GM21825 (cell line): ENCODE measurements at regions not wholly inside any gene's neighbourhood (a gene's known extent, or its start where the extent isn't known, plus 50 kb on each side); places are given as distances from the start of the nearest gene placed in this dataset.
"Not testable (repeated sequence)": the region's sequence is repeated elsewhere in the genome, so short reads cannot be mapped to it uniquely, and the experiment has no call there.

Source experiments
- ATAC-seq: cut with Tn5 transposase; IDR thresholded peaks from one replicate; pipeline ENCODE4 v1.9.1; 2021; ENCODE audit warnings: mild to moderate bottlenecking, moderate library complexity; ENCODE audit not compliant: unreplicated experiment

DNA sequence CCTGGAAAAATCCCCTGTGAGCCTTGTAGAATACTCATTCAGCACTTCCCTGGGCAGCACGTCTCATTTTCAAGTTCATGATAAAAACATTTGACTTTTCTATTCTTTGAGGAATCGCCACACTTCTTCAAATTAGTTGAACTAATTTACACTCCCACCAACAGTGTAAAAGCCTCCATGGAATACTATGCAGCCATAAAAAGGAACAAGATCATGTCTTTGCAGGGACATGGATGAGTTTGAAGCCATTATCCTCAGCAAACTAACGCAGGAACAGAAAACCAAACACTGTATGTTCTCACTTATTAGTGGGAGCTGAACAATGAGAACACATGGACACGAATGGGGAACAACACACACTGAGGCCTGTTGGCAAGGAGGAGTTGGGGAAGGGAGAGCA is 102.0 kb upstream of the HEY2 start:
- ATAC-seq: no peak

DNA sequence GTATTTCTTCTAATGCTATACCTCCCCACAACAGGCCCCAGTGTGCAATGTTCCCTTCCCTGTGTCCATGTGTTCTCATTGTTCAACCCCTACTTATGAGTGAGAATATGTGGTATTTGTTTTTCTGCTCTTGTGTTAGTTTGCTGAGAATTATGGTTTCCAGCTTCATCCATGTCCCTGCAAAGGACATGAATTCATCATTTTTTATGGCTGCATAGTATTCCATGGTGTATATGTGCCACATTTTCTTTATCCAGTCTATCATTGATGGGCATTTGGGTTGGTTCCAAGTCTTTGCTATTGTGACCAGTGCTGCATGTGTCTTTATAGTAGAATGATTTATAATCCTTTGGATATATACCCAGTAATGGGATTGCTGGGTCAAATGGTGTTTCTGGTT is 95.7 kb upstream of the HEY2 start:
- not testable (repeated sequence) for ATAC-seq

DNA sequence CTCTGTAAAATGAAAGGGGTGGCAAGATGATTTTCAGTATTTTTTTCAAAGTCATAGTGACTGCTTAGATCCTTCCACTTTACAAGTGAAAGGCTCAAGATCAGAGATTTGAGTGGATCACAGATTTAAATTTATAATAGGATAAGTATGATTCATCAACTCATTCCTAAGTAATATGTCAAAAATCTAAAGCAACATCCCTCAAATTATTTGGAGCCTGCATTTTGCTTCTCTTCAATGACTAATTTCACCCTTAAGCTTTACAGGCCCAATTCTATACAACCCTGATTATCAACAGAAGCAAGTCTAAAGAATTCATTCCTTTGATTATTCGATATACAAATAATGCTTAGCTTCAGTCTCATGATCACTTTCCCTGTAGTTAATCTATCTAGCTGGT is 93.9 kb upstream of the HEY2 start:
- no peak for ATAC-seq

DNA sequence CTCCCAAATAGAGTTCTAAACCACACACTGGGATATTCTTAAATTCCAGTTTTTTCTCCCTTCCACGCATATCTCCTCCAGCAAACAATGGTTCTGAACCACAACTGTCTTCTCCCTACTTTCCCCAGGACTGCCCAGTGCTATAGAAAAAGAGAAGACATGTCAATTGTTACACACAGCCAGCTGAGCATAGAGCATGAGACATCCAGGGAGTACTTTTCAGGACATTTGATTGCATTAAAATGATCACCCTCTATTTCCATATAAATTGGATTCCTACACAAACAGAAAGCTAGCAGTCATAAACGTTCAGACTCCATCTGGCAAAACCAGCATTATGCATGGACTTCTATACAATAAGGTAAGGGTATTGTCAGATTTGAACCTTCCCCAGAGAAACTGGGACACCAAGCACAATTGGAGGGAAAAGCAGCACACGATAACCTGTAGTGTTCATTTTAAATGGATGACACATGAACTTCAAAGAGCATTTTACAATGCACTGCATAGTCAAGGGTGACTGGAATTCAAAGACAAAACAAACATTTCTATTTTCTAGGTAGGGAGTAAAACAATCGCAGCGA is 93.1 kb upstream of the HEY2 start:
- no peak for ATAC-seq

DNA sequence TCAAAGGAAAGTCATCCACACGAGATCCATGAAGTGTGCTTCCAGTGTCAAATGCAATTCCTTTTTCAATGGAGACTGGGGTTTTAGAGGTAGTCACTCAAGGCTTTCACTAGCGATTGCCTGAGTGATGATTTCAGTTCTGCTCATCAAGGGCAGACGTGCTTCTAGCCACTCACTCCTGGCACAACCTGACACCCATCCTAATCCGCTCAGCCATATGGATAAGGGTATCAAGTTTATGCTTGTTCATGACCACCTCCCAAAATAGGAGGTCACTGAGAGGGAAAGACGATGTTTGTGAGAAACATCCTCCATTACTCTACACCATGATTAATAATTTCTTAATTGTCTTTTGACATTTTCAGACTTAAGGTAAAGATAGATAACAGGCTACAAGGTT is 91.3 kb upstream of the HEY2 start:
- no peak for ATAC-seq

DNA sequence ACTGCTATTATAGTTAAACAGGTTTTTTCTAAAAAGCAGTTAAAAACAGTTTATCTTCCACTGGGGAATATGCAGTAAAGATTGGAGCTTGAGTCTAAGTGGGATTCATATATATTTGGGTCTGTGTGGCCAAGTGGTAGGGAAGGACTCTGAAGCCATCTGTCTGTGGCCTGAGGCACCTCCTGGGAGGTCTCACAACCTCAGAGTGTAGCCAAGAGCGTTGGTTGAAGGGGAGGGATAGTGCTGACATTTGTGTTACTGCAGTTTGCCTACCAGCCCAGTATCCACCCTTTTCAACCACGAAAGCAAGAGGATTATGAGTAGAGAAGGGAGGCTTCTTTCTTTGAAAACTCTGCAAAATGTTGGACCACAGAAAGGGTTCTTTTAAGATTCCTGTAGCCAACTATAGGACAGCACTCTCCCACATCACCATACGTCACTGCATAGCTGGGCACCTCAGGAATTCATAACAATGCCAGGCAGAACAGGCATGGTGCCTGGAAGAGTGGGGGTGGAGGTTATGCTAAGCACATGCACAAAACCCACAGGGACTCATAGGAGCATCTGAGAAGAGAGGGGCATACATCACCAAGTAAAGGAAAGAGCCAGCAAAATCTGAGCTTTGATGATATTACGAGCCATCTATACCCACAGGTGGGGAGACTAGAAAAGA is 90.5 kb upstream of the HEY2 start:
- no peak for ATAC-seq

DNA sequence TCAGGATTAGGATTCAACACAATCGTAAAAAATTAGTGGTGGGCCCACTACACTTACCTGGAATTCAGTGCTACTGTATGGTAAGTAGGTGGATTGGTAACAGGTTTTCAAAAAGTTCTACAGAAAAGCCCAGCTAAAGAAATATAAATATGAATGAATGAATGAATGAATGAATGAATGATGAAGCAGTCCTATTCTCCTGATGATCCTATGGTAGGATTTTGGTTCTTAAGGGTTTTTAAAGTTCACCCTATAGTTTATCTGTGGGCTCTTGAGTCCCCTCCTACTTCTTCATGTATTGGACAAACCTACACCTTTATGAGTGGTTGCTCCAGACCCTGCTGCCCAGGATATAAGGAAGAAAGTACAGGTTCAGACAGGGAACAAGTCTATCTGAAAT is 89.5 kb upstream of the HEY2 start:
- ATAC-seq: no peak

DNA sequence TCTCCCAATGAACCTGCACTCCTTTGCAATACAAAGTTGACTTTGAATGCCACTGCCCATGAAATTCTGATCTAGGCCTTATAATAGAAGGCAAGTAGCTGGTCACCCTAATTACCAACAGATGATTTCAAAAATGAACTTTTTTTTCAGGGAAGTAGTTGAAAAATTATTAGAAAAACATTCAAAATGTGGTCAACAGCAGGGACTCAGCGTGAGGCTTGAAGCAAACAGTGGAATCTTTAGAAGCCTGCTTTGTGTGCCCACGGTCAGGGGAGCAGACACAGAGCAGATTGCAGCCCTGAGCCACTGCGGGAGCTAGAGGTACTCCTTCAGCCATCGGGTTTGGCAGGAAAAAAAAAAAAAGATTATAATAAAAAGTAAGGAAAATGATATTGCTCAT is 87.1 kb upstream of the HEY2 start:
- ATAC-seq: no peak

DNA sequence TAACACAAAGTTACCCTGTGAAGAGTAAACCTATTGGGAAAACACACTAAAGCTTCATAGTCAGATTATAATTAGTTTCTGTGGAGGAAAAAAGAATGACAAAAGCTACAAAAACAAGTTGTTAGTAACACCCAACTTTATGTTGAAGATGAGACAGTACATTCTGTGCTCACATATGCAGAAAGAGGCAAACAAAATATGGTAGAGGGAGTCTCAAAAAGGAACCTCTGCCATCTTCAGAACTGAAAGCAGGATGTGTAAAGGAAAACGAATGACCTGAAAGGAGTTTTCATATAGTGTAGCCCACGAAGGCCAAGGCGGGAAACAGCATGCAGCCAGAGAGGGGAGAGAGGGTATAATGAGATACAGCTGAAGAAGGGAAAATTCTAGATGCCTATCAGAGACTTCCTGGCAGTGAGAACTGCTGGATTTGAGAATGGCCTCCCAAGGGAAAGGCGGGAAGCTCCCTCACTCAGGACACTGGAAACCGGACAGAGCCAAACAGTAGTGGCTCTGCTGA is 84.1 kb upstream of the HEY2 start:
- ATAC-seq: no peak

DNA sequence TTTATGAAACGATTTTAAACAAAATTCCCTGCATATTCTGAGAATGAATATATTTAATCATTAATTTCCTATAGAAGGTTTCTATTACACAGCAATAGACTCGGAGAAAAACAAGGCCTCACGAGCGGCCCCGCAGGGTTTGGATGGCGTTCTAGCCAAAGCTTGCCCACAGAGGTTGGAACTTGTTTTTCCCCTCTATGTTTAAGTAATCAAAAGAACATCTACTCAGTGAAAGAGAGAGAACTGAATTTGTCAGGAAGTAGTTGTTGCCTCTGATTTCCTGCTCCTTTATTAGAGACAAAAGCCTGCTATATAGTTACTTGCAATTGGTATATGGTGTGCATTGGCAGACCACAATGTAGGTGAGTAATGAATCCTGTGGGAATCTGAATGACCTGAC is 82.1 kb upstream of the HEY2 start:
- ATAC-seq: no peak

DNA sequence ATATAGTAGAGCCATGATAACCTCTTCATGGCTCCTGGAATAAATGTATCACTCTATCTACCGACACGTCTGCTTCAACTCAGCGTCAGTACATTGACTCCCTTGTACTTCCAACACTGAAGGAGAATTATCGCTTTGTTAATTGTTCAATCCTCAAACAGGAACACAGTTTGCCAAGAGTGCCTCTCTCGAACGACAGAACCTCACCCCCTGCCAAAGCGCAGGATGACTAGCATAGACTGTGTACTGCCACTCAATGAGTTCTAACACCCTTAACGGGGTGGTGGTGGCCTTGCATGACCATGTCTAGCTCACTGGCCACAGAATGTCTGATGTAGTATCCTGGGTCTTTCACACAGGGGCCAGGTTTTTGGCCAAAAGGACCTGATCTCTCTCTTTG is 81.4 kb upstream of the HEY2 start:
- ATAC-seq: no peak

DNA sequence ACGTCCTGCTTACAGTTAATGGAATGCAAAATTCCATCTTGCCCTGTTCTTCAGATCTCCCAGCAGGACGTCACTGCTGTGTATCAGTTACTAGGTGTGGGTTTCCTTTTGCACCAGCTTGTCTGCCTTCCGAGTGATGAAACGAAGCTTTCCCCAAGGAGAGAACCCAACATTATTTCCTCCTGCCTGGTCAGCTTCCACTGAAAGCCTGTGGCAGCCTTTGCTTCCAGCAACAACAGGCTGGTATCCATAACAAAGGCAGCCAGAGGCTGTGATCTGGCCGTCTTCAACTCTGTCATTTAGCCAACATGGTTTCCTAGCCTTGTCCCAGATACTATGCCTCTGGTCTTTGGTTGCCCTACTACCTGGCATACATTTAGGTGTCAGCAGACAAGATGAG is 78.9 kb upstream of the HEY2 start:
- no peak for ATAC-seq

DNA sequence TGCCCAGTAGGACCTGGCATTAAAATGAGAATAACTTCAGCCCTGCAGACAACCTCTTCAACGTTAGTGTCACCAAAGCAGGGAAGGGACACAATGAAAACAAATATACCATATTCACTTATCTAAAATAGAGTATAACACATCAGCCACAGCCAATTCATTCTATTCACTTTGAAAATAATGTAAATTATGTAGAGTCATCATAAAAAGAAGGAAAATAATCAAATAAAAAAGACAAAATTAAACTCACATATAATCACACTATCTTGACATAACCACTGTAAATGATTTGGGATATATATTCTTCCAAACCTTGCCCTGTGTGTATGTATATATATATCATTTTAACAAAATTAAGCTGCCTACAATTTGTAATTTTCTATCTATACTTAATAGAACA is 78.1 kb upstream of the HEY2 start:
- no peak for ATAC-seq

DNA sequence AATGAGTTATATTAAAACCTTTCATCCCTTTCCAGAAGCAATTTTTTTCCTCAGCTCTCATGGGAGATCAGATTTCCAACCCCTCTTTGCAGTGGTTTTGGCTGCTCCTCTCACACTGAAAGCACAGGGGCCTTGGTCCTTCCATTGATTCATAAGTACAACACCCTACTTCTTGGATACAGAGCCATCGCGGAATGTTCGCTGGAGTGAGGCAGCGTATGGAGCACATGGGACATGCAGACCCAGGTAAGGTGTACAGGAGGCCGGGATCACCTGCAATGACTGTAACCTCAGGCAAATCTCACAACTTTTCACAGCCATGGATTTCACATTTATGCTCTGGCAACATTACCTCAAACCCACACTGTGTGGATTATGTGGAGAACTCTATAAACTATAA is 75.2 kb upstream of the HEY2 start:
- no peak for ATAC-seq

DNA sequence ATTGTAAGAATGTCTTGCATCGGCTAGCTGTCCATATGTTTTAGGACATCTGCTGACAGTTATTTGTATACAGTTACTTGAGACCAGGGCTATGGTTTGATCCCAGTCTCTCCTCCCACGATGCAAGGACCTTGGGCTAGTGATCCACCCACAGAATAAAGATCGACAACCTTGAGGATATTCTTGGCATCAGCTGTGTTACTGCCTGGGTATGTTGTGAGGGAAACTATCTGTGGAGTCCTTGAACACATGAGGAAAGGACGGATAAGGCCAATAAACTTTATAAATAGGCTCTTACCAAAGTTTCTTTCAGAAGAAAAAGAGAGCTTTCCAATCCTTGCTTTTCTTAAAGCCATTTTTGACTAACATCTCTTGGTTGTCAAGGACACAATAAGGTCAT is 70.8 kb upstream of the HEY2 start:
- ATAC-seq: no peak

DNA sequence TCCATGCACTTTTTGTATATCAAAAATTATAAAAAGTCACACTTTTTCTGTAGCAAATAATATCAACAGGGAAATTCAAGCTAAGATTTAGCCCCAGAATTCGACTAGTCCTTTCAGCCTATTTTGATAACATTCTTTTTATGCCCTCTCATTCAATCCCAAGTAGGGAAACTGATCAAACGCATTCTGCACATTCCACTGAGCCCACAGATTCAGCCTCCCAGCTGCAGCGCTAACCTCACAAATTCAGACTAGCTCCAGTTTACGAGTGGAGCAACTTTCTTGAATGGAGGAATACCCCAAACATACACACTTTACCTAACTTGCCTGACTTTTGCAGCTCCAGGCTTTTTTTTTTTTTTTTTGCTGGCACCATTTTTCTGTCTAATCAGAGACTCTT is 70.3 kb upstream of the HEY2 start:
- ATAC-seq: no peak

DNA sequence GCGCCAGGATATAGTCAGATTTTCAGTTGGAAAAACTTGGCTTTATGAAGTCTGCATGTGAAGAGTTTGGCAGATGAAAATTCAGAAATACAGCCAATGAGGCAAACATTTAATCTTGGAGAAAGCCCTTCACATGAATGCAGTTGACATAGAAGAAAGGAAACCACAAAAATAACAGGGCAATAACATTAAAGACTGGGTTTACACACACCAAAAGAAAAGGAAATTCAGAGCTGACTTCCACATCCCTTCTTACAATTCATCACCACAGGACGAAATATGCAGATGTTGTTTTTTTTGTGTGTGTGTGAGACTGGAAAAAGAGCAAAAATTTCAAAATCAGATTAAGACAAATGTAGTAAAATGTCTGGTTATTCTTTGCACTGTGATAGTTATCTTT is 69.8 kb upstream of the HEY2 start:
- ATAC-seq: no peak

DNA sequence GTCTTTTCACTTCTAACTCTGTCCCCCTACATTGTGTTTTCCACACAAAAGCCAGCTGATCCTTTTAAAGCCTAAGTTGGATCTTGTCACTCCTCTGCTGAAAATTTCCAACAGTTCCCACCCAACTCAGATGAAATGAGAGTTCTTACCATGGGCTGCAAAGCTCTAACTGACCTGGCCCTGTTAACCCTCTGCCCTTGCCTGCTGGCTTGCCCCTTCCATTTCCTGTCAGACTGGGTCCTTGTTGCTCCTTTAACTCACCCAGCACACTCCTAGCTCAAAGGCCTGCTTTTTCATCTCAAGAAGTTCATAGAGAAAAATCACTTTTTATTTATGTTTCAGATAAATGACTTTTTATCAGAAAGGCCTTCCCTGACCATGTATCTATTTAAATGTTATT is 66.5 kb upstream of the HEY2 start:
- no peak for ATAC-seq

DNA sequence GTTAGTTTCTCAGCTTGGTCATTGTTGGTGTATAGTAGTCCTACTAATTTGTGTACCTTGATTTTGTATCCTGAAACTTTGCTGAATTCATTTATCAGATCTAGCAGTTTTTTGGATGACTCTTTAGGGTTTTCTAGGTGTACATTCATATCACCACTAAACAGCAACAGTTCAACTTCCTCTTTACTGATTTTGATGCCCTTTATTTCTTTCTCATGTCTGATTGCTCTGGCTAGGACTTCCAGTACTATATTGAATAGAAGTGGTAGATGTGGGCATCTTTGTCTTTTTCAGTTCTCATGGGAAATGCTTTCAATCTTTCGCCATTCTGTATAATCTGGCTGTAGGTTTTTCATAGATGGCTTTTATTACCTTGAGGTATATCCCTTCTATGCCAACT is 61.3 kb upstream of the HEY2 start:
- ATAC-seq: no peak

DNA sequence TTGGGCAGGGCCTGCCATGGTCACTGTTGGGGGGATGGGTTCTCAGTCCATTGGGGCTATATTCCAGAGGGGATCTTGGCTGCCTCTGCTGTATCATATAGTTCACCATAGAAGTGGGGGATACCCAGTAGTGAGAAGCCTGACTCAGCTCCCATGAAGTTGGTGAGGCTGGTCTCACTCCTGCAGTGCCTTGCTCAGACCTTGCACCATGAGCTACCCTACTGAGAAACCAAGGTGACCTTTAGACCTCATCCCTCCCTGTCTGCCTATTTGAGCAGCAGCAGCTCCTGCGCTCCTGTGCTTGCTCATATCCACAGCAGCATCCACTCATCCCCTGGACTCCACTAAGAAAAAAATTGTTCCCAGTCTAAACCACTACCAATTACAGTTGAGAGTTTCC is 56.0 kb upstream of the HEY2 start:
- ATAC-seq: no peak

DNA sequence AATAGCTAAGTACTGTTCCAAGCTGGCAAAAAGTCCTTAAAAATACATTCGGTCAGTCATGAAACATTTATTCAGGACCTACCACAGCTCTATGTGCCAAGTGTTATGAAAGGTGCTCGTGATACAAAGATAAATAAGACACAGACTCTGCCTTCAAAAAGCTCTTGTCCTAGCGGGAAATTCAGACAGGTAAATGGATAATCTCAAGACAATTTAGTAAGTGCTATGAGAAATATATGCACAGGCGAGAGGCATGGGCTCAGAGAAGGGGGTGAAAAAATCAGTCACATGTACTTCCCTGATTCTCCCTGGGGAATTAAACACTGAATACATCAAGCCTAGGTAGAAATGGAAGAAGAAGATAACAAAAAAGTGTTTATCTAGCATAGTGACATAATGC is 49.8 kb upstream of the HEY2 start:
- no peak for ATAC-seq
